IPS-18c (cell line): ENCODE measurements at regions not wholly inside any gene's neighbourhood (a gene's known extent, or its start where the extent isn't known, plus 50 kb on each side); places are given as distances from the start of the nearest gene placed in this dataset.

Experiments used
- H3K4me3 ChIP-seq: 2 replicates; pipeline ENCODE4 v1.7.0; 2013; ENCODE audit warnings: low read depth, mild to moderate bottlenecking, low read length, moderate library complexity; ENCODE audit not compliant: insufficient read depth
- H3K9me3 ChIP-seq: one replicate; pipeline ENCODE4 v1.6.1; 2013; ENCODE audit warnings: mild to moderate bottlenecking, low read length, moderate library complexity; ENCODE audit not compliant: control insufficient read depth, insufficient read depth

DNA sequence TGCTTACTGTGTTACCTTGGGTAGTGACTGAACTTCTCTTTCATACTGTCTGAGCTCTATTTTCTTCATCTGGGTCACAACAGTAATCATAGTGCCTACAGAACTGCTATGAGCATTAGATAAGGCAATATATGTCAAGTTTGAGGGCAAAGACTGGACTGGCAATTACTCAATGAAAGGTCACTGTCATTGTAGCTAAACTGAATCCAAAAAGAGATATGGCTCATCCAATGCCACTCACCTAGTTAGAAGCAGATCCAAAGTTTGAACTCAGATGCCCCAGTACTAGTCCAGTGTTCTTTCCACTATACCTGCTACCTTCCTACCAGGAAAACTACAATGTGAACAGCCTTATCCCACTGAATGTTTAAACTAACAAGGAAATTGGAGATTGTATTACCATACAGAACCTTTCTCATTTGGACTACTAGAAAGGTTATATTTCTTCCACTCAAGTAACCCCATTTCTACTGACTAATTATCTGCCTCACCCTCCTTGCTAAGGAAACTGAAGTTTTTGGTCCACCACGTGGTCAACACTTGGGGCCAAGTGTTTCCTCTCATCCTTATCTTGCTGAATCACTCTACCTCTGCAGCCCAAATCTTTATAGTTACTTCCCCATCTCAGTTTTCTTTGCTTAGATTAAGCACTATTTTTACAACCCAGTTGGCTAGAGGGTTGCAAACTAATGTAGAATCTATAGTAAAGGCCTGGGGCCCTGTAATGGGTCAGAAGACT is 202.3 kb upstream of the LPP start:
- no peaks in the 10 kb centered on the region for H3K9me3 ChIP-seq
- no peak overlapping the region for H3K4me3 ChIP-seq

GRCh38 chr3:187952849-187953248 is 201.1 kb upstream of the LPP start:
- no peaks in the 10 kb centered on the region for H3K9me3 ChIP-seq
- no peak overlapping the region for H3K4me3 ChIP-seq

- Histone ChIP-seq H3K9me3 (no peaks in the 10 kb centered on the region), H3K4me3 (no peak overlapping the region)
Observed at GRCh38 chr3:187954516-187954872, 199.5 kb upstream of the LPP start.

GRCh38 chr3:187954873-187955586 is 198.9 kb upstream of the LPP start:
- Histone ChIP-seq H3K9me3 (no peaks in the 10 kb centered on the region), H3K4me3 (no peak overlapping the region)

- H3K9me3 ChIP-seq: no peaks in the 10 kb centered on the region
- no peak overlapping the region for H3K4me3 ChIP-seq
Observed at GRCh38 chr3:187955587-187955952, 198.4 kb upstream of the LPP start.

- Histone ChIP-seq H3K9me3 (no peaks in the 10 kb centered on the region), H3K4me3 (no peak overlapping the region)
Observed at GRCh38 chr3:187957165-187957581, 196.8 kb upstream of the LPP start.

DNA sequence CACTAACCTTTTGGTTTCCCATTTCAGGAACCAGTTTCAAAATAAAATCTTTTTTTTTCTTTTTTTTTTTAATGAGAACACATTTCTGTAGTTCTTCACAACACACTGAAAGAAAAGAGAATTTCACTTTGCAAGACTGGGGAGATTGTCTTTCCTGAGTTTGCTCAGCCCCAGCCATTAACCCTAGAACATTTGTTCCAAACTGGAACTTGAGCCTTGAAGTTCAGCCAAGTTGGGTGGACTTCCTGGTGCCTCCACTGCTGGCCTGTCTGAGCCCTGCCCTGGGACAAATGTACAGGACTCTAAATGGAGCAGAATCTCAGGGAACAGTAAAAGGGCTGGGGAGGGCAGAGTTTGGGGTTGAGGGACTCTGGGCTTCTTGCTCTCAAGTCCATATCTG is 196.4 kb upstream of the LPP start:
- H3K9me3 ChIP-seq: no peaks in the 10 kb centered on the region
- no peak overlapping the region for H3K4me3 ChIP-seq

- no peaks in the 10 kb centered on the region for H3K9me3 ChIP-seq
- no peak overlapping the region for H3K4me3 ChIP-seq
Observed at GRCh38 chr3:187958432-187959003, 195.4 kb upstream of the LPP start.

DNA sequence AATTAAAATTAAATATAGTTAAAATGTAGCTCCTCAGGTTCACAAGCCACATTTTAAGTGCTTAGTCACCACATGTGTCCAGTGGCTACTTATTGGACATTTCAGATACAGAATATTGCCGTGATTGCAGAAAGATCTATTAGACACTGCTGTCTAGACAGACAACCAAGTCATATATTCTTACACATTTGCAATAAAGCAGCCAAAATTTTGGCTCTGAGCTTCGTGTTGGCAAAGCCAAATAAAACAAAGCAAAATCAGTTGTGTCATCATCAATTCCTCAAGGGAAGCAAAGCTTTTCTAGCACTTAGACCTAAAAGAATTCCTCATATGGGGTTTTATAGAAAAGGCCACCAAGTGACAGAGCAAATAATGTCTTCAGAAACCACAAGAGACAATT is 193.1 kb upstream of the LPP start:
- Histone ChIP-seq H3K9me3 (no peaks in the 10 kb centered on the region), H3K4me3 (no peak overlapping the region)

- Histone ChIP-seq H3K4me3 (no peak overlapping the region), H3K9me3 (no peaks in the 10 kb centered on the region)
Observed at GRCh38 chr3:187961366-187961765, 192.6 kb upstream of the LPP start.

GRCh38 chr3:187963003-187963676 is 190.8 kb upstream of the LPP start:
- Histone ChIP-seq H3K4me3 (no peak overlapping the region), H3K9me3 (no peaks in the 10 kb centered on the region)

- Histone ChIP-seq H3K9me3 (no peaks in the 10 kb centered on the region), H3K4me3 (no peak overlapping the region)
Observed at GRCh38 chr3:187963677-187964385, 190.1 kb upstream of the LPP start.

- Histone ChIP-seq H3K4me3 (no peak overlapping the region), H3K9me3 (no peaks in the 10 kb centered on the region)
Observed at GRCh38 chr3:187964760-187965159, 189.2 kb upstream of the LPP start.

DNA sequence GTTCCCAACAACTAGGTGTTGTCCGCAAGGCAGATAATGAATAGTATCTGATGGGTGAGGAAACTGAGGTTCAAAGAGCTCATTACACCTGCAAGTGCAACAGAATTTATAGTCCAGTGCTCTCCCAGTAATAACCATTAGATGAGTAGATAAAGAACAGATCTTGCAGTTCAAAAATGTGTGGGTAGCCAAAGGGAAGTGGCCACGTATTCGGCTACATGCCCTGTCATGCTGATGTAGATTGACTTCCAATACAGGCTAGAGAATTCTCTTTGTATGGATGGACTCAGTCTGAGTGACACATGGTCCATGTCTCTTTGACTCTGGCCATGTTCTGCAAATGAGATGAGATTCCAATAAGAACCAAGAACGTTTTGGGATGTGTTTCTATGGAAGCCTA is 187.9 kb upstream of the LPP start:
- H3K9me3 ChIP-seq: no peaks in the 10 kb centered on the region
- H3K4me3 ChIP-seq: no peak overlapping the region

DNA sequence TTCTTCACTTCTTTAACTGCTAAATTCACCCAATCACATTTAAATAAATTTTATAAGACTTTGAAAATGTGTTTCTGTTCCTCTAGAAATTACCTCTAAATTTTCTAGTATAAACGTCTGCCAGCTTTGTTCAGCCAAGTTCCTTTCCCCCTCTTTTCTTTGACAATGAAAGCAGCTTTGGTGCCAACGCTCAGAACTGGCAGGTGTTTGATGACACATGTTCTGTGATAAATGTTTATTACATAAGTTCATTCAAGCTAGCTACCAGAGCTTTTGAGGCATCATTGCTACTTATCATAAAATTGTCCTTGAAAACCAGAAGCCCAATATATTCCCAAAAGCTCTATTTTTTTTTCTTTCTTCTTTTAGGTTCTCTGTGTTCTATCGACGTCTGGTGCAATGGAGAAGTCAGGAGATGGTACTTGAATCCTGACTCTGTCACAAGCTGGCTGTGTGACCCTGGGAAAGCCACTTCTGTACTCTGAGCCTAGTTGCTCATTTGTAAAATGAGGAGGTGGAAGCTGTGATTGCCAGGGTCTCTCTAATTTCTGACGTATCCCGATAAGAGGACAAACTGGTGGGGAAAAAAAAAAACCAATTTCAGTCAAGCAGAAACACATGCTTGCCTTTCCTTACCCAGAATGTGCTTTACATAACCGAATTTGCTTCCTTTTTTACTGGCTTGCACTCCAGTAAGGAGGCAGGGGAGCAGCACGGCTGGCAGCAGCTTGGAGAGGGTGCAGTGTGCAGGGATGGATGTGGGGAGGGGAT is 187.1 kb upstream of the LPP start:
- Histone ChIP-seq H3K4me3 (no peak overlapping the region), H3K9me3 (no peaks in the 10 kb centered on the region)

GRCh38 chr3:187967993-187968392 is 186.0 kb upstream of the LPP start:
- H3K9me3 ChIP-seq: no peaks in the 10 kb centered on the region

More at GRCh38 chr3:187967993-187968392, 186.0 kb upstream of the LPP start:
- no peak overlapping the region for H3K4me3 ChIP-seq
